C4-2B (cell line): ENCODE measurements at regions not wholly inside any gene's neighbourhood (a gene's known extent, or its start where the extent isn't known, plus 50 kb on each side); places are given as distances from the start of the nearest gene placed in this dataset.

Experiments used
- H3K27ac ChIP-seq: fragments of 450-650 bp; 2 replicates; pipeline ENCODE4 v1.5.1; 2017
- ZFX ChIP-seq: fragments of 450-650 bp; IDR thresholded peaks from 2 replicates; pipeline ENCODE4 v1.6.1; 2017
- TF ChIP-seq, protein P1 (sequence below): fragments of 450-650 bp; conservative IDR thresholded peaks from 2 replicates; pipeline ENCODE4 v1.5.1; 2017; ENCODE audit warnings: mild to moderate bottlenecking

- peak overlapping the region; percentile 59; the same call in 1 of the 2 replicates for H3K27ac ChIP-seq
- TF ChIP-seq, protein P1, sequence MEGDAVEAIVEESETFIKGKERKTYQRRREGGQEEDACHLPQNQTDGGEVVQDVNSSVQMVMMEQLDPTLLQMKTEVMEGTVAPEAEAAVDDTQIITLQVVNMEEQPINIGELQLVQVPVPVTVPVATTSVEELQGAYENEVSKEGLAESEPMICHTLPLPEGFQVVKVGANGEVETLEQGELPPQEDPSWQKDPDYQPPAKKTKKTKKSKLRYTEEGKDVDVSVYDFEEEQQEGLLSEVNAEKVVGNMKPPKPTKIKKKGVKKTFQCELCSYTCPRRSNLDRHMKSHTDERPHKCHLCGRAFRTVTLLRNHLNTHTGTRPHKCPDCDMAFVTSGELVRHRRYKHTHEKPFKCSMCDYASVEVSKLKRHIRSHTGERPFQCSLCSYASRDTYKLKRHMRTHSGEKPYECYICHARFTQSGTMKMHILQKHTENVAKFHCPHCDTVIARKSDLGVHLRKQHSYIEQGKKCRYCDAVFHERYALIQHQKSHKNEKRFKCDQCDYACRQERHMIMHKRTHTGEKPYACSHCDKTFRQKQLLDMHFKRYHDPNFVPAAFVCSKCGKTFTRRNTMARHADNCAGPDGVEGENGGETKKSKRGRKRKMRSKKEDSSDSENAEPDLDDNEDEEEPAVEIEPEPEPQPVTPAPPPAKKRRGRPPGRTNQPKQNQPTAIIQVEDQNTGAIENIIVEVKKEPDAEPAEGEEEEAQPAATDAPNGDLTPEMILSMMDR = no peak
- no peak for TF ChIP-seq ZFX
Observed at GRCh38 chr7:25940086-25940906, 211.7 kb upstream of the NFE2L3 start.

GRCh38 chr7:25944777-25945515 lies 207.1 kb upstream of the NFE2L3 start:
- TF ChIP-seq ZFX = no peak
- TF ChIP-seq, protein P1 = no peak
- peak overlapping the region; percentile 73 for H3K27ac ChIP-seq

GRCh38 chr7:25945608-25946007 lies 206.4 kb upstream of the NFE2L3 start:
- peak overlapping the region; percentile 73 for H3K27ac ChIP-seq
- TF ChIP-seq, protein P1 = no peak
- TF ChIP-seq ZFX = no peak

DNA sequence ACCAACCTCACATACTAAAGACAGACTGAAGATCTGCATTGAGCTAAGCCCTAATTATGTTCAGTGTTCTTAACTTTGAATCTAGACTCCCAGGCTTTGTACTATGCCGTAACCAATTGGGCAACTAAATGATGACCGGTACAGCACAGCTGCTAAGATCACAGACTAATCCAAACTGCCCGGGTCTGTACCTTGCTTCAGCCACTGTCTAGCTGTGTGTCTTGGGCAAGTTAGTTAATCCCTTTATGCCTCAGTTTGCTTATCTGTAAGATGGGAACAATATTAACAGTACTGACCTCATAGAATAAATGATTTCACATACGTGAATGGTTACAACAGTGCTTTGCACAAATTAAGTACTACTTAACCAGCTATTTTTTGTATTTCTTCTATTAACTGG lies 205.8 kb upstream of the NFE2L3 start:
- H3K27ac ChIP-seq = no peak overlapping the region; the same call in 1 of the 2 replicates
- TF ChIP-seq ZFX = no peak
- TF ChIP-seq, protein P1 = no peak

DNA sequence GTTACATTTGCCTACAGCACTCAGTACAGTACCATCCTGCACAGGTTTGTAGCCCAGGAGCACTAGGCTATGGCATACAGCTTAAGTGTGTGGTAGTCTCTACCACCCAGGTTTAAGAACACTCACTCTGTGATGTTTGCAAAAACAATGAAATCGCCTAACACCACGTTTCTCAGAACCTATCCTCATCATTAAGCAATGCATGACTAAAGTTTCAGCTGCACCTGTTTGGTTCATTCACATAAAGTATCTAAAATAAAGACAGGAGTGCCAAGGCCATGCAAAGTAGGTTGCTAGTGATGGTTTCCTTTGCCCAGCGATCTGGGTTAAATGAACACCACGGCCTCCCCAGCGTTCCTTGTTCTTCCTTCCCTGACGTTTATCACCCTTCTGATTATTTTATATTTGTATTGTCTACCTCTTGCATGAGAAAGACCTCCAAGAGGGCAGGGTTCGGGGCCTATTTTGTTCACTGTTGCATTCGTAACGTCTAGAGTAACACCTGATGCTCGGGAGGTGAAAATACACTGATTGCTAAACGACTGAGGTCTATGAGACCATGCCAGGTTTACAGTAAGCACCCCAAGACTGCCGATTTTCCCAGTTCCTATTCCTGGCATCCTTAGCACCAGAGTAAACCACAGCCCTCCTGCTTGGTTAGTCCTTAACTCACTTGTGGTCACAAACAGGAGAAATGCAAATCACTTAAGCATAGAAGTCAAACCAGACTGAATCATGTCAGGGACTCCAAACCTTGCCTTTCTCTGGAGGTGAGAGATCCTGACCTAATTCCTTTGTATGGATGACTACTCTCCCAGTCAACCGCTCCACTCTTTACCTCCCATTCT lies 204.1 kb upstream of the NFE2L3 start:
- no peak overlapping the region for H3K27ac ChIP-seq
- TF ChIP-seq ZFX = no peak
- TF ChIP-seq, protein P1 = no peak

GRCh38 chr7:25949736-25950487 lies 202.1 kb upstream of the NFE2L3 start:
- peak overlapping the region; percentile 94 for H3K27ac ChIP-seq
- no peak for TF ChIP-seq ZFX
- TF ChIP-seq, protein P1 = peak; percentile 0; the same call in 1 of the 2 replicates
